IMR-90 (cell line): ENCODE measurements at regions not wholly inside any gene's neighbourhood (a gene's known extent, or its start where the extent isn't known, plus 50 kb on each side); places are given as distances from the start of the nearest gene placed in this dataset.

Source experiments
- ATAC-seq: fragments of 200-7000 bp; cut with Tn5 transposase; 2 replicates; pipeline ENCODE4 v1.9.1; 2020; ENCODE audit warnings: low read depth, mild to moderate bottlenecking, moderate library complexity
- BruUV-seq: library from RNA; stranded (reverse); fragments of 400-500 nt; replicated peaks from 2 replicates; lab custom pipeline; 2021; lab: Mats Ljungman, UMichigan
- CTCF ChIA-PET: fragments of 300-600 bp; formaldehyde crosslinking; extraction: SDS; loops from one replicate; lab custom pipeline; 2021; ENCODE audit warnings: antibody characterized with exemption; lab: Yijun Ruan, JAX
- POLR2A ChIA-PET: fragments of 300-600 bp; sonication (Branson Sonifier 250); formaldehyde crosslinking; loops from one replicate; lab custom pipeline; 2022; ENCODE audit warnings: antibody characterized with exemption; ENCODE audit not compliant: unreplicated experiment; lab: Charles Lee
- DNase-seq: peaks from one replicate; pipeline ENCODE4 v3.0.0; 2013
- H2AFZ ChIP-seq: replicated peaks from 2 replicates; pipeline ENCODE3; 2013; ENCODE audit warnings: low read length, mild to moderate bottlenecking; ENCODE audit not compliant: poor library complexity
- H2AK5ac ChIP-seq: 2 replicates; pipeline ENCODE4 v1.6.1; 2013; ENCODE audit warnings: low read depth, low read length, inconsistent platforms
- H2AK9ac ChIP-seq: replicated peaks from 2 replicates; pipeline ENCODE3; 2013; ENCODE audit warnings: mild to moderate bottlenecking, low read depth, low read length, moderate library complexity; ENCODE audit not compliant: poor library complexity
- H2BK120ac ChIP-seq: 2 replicates; pipeline ENCODE4 v1.6.1; 2013; ENCODE audit warnings: low read depth, low read length, inconsistent platforms
- H2BK15ac ChIP-seq: 3 replicates; pipeline ENCODE4 v1.6.1; 2013; ENCODE audit warnings: low read depth, low read length, inconsistent platforms
- H2BK20ac ChIP-seq: 2 replicates; pipeline ENCODE4 v1.6.1; 2013; ENCODE audit warnings: low read depth, mild to moderate bottlenecking, inconsistent platforms, low read length, moderate library complexity
- H2BK5ac ChIP-seq: 2 replicates; pipeline ENCODE4 v1.6.1; 2013; ENCODE audit warnings: mild to moderate bottlenecking, low read depth, low read length, inconsistent platforms; ENCODE audit not compliant: poor library complexity, severe bottlenecking
- H3K14ac ChIP-seq: replicated peaks from 2 replicates; pipeline ENCODE4 v1.6.1; 2013; ENCODE audit warnings: low read depth, low read length, inconsistent platforms
- H3K18ac ChIP-seq: 2 replicates; pipeline ENCODE4 v1.6.1; 2013; ENCODE audit warnings: low read depth, low read length, control low read depth
- H3K23ac ChIP-seq: 2 replicates; pipeline ENCODE4 v1.6.1; 2013; ENCODE audit warnings: low read depth, low read length, inconsistent platforms
- H3K27ac ChIP-seq: 2 replicates; pipeline ENCODE4 v1.5.1; 2013; ENCODE audit warnings: mild to moderate bottlenecking, control low read depth, low read length; ENCODE audit not compliant: insufficient read depth
- H3K27me3 ChIP-seq: 2 replicates; pipeline ENCODE4 v1.6.1; 2013; ENCODE audit warnings: low read length; ENCODE audit not compliant: control insufficient read depth, insufficient read depth
- H3K36me3 ChIP-seq: 2 replicates; pipeline ENCODE4 v1.6.1; 2013; ENCODE audit warnings: low read length, mixed read lengths; ENCODE audit not compliant: control insufficient read depth, insufficient read depth
- H3K4ac ChIP-seq: 2 replicates; pipeline ENCODE4 v1.6.1; 2013; ENCODE audit warnings: low read depth, low read length, inconsistent platforms
- H3K4me1 ChIP-seq: 2 replicates; pipeline ENCODE4 v1.6.1; 2013; ENCODE audit warnings: low read length, mixed read lengths; ENCODE audit not compliant: control insufficient read depth, insufficient read depth
- H3K4me2 ChIP-seq: 2 replicates; pipeline ENCODE4 v1.6.1; 2013; ENCODE audit warnings: low read depth, mild to moderate bottlenecking, control low read depth, low read length, moderate library complexity
- H3K4me3 ChIP-seq: 2 replicates; pipeline ENCODE4 v1.5.1; 2013; ENCODE audit warnings: low read depth, mild to moderate bottlenecking, control low read depth, low read length, moderate library complexity; ENCODE audit not compliant: insufficient read depth
- H3K56ac ChIP-seq: 2 replicates; pipeline ENCODE4 v1.6.1; 2013; ENCODE audit warnings: low read length, inconsistent platforms; ENCODE audit not compliant: insufficient read depth; ENCODE audit errors: extremely low read depth
- H3K79me1 ChIP-seq, 2 experiments: 2 replicates each; pipeline ENCODE4 v1.6.1; 2013; ENCODE audit warnings: low read length in 2 of 2, inconsistent platforms in 1 of 2, low read depth in 1 of 2
- H3K9ac ChIP-seq: 2 replicates; pipeline ENCODE4 v1.6.1; 2013; ENCODE audit warnings: low read depth, low read length, control low read depth
- H3K9me1 ChIP-seq: 2 replicates; pipeline ENCODE4 v1.6.1; 2013; ENCODE audit warnings: low read length, inconsistent platforms; ENCODE audit not compliant: insufficient read depth
- H3K9me3 ChIP-seq: 2 replicates; pipeline ENCODE4 v1.6.1; 2013; ENCODE audit warnings: low read length; ENCODE audit not compliant: control insufficient read depth, insufficient read depth
- H4K20me1 ChIP-seq: 2 replicates; pipeline ENCODE4 v1.6.1; 2013; ENCODE audit warnings: low read length, inconsistent platforms; ENCODE audit not compliant: insufficient read depth
- H4K5ac ChIP-seq: 2 replicates; pipeline ENCODE4 v1.6.1; 2013; ENCODE audit warnings: mild to moderate bottlenecking, low read depth, low read length, control low read depth
- H4K8ac ChIP-seq, 2 experiments: 2 replicates each; pipeline ENCODE4 v1.6.1; 2013; ENCODE audit warnings: low read depth in 2 of 2, low read length in 2 of 2, control low read depth in 1 of 2, inconsistent platforms in 1 of 2
- H4K91ac ChIP-seq: 2 replicates; pipeline ENCODE4 v1.6.1; 2013; ENCODE audit warnings: low read depth, low read length, inconsistent platforms; ENCODE audit not compliant: insufficient read depth
- BHLHE40 ChIP-seq: fragments of 150-350 bp; IDR thresholded peaks from 2 replicates; pipeline ENCODE4 v1.6.1; 2016; ENCODE audit warnings: mild to moderate bottlenecking, low read depth, low read length
- CEBPB ChIP-seq: IDR thresholded peaks from 2 replicates; pipeline ENCODE4 v1.6.1; 2012; ENCODE audit warnings: low read depth, low read length, improper control_type of control experiment
- CHD1 ChIP-seq: IDR thresholded peaks from 2 replicates; pipeline ENCODE4 v1.6.1; 2012; ENCODE audit warnings: low read depth, low read length, improper control_type of control experiment
- ELK1 ChIP-seq: fragments of 150-350 bp; IDR thresholded peaks from 2 replicates; pipeline ENCODE4 v1.6.1; 2016; ENCODE audit warnings: low read depth, mild to moderate bottlenecking, low read length, moderate library complexity, borderline replicate concordance
- FOS ChIP-seq: fragments of 150-350 bp; IDR thresholded peaks from 2 replicates; pipeline ENCODE4 v1.6.1; 2016; ENCODE audit warnings: low read depth, low read length
- MAZ ChIP-seq: IDR thresholded peaks from 2 replicates; pipeline ENCODE4 v1.6.1; 2012; ENCODE audit warnings: low read depth, mild to moderate bottlenecking, low read length, improper control_type of control experiment, moderate library complexity, borderline replicate concordance
- MXI1 ChIP-seq: IDR thresholded peaks from 2 replicates; pipeline ENCODE4 v1.6.1; 2012; ENCODE audit warnings: low read depth, mild to moderate bottlenecking, low read length, moderate library complexity, borderline replicate concordance
- NFE2L2 ChIP-seq: fragments of 150-350 bp; IDR thresholded peaks from 2 replicates; pipeline ENCODE4 v1.6.1; 2016; ENCODE audit warnings: low read depth, mild to moderate bottlenecking, low read length
- RCOR1 ChIP-seq: IDR thresholded peaks from 2 replicates; pipeline ENCODE4 v1.6.1; 2012; ENCODE audit warnings: mild to moderate bottlenecking, low read length, improper control_type of control experiment; ENCODE audit not compliant: insufficient replicate concordance
- WGBS, 2 experiments: methylation state at CpG; one replicate each; pipeline versions ENCODE4 v1.1.5 to v1.1.7; 2013; ENCODE audit warnings: missing lambda C conversion rate in 2 of 2; ENCODE audit not compliant: insufficient read length in 1 of 2; ENCODE audit errors: extremely low coverage in 2 of 2; 5-methylcytosine and 5-hydroxymethylcytosine counted together
- dilution Hi-C: fragments of 300-500 bp; cut with HindIII; formaldehyde crosslinking; loops from one replicate; pipeline ENCODE4 v1.14.3; 2018; ENCODE audit warnings: low sequenced_read_pairs; ENCODE audit not compliant: unreplicated experiment
- in situ Hi-C: fragments of 300-500 bp; cut with MboI; formaldehyde crosslinking; loops from 3 replicates; pipeline ENCODE4 v1.14.3; 2019; ENCODE audit warnings: low sequenced_read_pairs, inconsistent platforms, mixed read lengths
- intact Hi-C: fragments of 100-400 bp; cut with micrococcal nuclease; formaldehyde crosslinking; loops from 2 replicates; pipeline ENCODE4 v1.10.0; 2022

GRCh38 chr6:40668203-40668602 lies 81.0 kb upstream of the LRFN2 start:
- no peak for DNase-seq
- Histone ChIP-seq H3K18ac (no peak overlapping the region), H2BK5ac (no peak overlapping the region), H3K9me1 (no peaks in the 10 kb centered on the region), H2AFZ (no peak overlapping the region), H3K4ac (no peak overlapping the region), H3K4me1 (no peaks in the 10 kb centered on the region), H3K23ac (no peak overlapping the region), H2BK120ac (no peak overlapping the region), H3K36me3 (no peaks in the 10 kb centered on the region), H2BK15ac (no peak overlapping the region), H2AK9ac (no peak overlapping the region), H3K4me3 (no peak overlapping the region), H4K5ac (no peak overlapping the region), H4K8ac (no peak overlapping the region), H3K27me3 (no peaks in the 10 kb centered on the region), H3K56ac (no peak overlapping the region), H3K4me2 (no peak overlapping the region), H3K9ac (no peak overlapping the region), H4K20me1 (no peaks in the 10 kb centered on the region), H3K9me3 (no peaks in the 10 kb centered on the region), H2AK5ac (no peak overlapping the region), H3K27ac (no peak overlapping the region), H3K79me1 (no peaks in the 10 kb centered on the region), H3K14ac (no peak overlapping the region), H2BK20ac (no peak overlapping the region), H4K91ac (no peak overlapping the region)
- in situ Hi-C loops (no loop called here), dilution Hi-C loops (no loop called here), intact Hi-C loops (no loop called here)
- POLR2A ChIA-PET: no interaction called here
- WGBS, 2 experiments: no CpG with 5 or more reads among the region's 2 CpGs
- CTCF ChIA-PET: no interaction called here
- TF ChIP-seq RCOR1: no peak
- no peak for TF ChIP-seq NFE2L2
- no peak for TF ChIP-seq ELK1
- no peak for TF ChIP-seq CEBPB
- TF ChIP-seq FOS: no peak
- no peak for TF ChIP-seq BHLHE40
- no peak for TF ChIP-seq MXI1
- no peak for TF ChIP-seq CHD1
- no peak for TF ChIP-seq MAZ
- no TSS peak for BruUV-seq
- no peak for ATAC-seq
